ENCODE measurements at regions not wholly inside any gene's neighbourhood (a gene's known extent, or its start where the extent isn't known, plus 50 kb on each side); places are given as distances from the start of the nearest gene placed in this dataset.

DNA sequence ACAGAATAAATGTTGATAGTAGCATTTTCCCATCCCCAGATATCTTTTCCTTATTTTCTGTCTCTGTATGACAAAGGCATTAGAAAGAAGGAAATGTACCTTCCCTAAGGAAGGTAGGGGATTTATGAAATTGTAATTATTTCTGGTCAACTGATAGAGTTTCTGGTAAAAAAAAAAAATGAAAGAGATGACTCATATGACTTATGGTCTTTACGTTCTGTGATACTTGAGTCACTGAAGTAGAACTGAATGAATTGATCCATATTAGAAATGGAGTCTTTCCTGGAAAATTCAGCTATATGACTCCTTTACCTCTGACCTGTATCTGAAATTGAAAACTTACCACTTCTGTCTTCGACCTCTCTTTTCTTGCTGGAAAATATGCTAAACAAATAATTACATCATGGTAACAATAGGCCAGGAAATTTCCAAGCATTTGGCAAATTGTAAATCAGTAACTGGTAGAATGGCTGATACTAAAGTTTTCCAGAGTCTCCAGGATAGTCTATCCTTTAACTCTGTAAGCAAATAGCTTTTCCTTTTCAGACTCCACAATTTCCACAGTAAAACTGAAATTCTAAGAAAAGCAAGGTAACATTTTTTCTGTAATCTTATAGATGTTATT lies 364.3 kb upstream of the PTBP2 start:
- TF ChIP-seq, protein P1, sequence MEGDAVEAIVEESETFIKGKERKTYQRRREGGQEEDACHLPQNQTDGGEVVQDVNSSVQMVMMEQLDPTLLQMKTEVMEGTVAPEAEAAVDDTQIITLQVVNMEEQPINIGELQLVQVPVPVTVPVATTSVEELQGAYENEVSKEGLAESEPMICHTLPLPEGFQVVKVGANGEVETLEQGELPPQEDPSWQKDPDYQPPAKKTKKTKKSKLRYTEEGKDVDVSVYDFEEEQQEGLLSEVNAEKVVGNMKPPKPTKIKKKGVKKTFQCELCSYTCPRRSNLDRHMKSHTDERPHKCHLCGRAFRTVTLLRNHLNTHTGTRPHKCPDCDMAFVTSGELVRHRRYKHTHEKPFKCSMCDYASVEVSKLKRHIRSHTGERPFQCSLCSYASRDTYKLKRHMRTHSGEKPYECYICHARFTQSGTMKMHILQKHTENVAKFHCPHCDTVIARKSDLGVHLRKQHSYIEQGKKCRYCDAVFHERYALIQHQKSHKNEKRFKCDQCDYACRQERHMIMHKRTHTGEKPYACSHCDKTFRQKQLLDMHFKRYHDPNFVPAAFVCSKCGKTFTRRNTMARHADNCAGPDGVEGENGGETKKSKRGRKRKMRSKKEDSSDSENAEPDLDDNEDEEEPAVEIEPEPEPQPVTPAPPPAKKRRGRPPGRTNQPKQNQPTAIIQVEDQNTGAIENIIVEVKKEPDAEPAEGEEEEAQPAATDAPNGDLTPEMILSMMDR (conservative IDR thresholded peaks at IDR 0.05; ENCODE audit: low read length), result no peak
- TF ChIP-seq EZH2phosphoT487 (IDR thresholded peaks at IDR 0.05; ENCODE audit: borderline replicate concordance), result no peak
